K562 (cell line): ENCODE measurements at regions not wholly inside any gene's neighbourhood (a gene's known extent, or its start where the extent isn't known, plus 50 kb on each side); places are given as distances from the start of the nearest gene placed in this dataset.

ENCODE experiments used
- ATAC-seq: fragments of 200-7000 bp; cut with Tn5 transposase; 3 replicates; pipeline ENCODE4 v1.9.1; 2020; ENCODE audit warnings: moderate library complexity
- BruUV-seq: library from RNA; stranded (reverse); fragments of 400-500 nt; replicated peaks from 2 replicates; lab custom pipeline; 2021; lab: Mats Ljungman, UMichigan
- CTCF ChIA-PET: fragments of 300-600 bp; formaldehyde crosslinking; extraction: SDS; loops from one replicate; lab custom pipeline; 2021; ENCODE audit warnings: low intra/inter-chr PET ratio; lab: Yijun Ruan, JAX
- POLR2A ChIA-PET: fragments of 300-600, 350-650 bp; sonication (Branson Sonifier 250); formaldehyde crosslinking; extraction: SDS; loops from one replicate; lab custom pipeline; 2021; ENCODE audit warnings: antibody characterized with exemption, inconsistent platforms; lab: Yijun Ruan, JAX
- DNase-seq, 4 experiments: peaks; one replicate each; pipeline versions ENCODE4 v3.0.0 to v3.0.0-alpha.2; 2011 to 2018; ENCODE audit warnings: low spot score in 3 of 4, mixed read lengths in 3 of 4; ENCODE audit errors: extremely low read depth in 1 of 4
- FAIRE-seq: peaks from 2 replicates; lab custom pipeline; 2011; peaks lifted over from hg19 to GRCh38; lab: Jason Lieb, UNC
- H2AFZ ChIP-seq: 2 replicates; pipeline ENCODE4 v1.6.0; 2011; ENCODE audit warnings: low read depth, low read length, control low read depth, inconsistent platforms
- H3K27ac ChIP-seq: fragments of 200-600 bp; 3 replicates; pipeline ENCODE4 v1.8.0; 2011; ENCODE audit warnings: low read depth, mild to moderate bottlenecking, control low read depth, inconsistent platforms, low read length, moderate library complexity, mixed read lengths; ENCODE audit errors: extremely low read depth
- H3K27me3 ChIP-seq, 2 experiments: fragments of 300-600 bp in 1 of 2; 2 replicates in 1 of 2; 3 replicates in 1 of 2; pipeline versions ENCODE4 v1.6.0 to v1.8.0; 2011; ENCODE audit warnings: inconsistent platforms in 2 of 2, low read length in 2 of 2, mild to moderate bottlenecking in 1 of 2, mixed read lengths in 1 of 2, moderate library complexity in 1 of 2; ENCODE audit not compliant: control insufficient read depth in 2 of 2, insufficient read depth in 2 of 2
- H3K36me3 ChIP-seq: fragments of 300-600 bp; 3 replicates; pipeline ENCODE4 v1.8.0; 2011; ENCODE audit warnings: mild to moderate bottlenecking, low read length, inconsistent platforms; ENCODE audit not compliant: control insufficient read depth, insufficient read depth
- H3K4me1 ChIP-seq, 2 experiments: fragments of 200-600 bp in 1 of 2; replicated peaks in 1 of 2; 2 replicates in 1 of 2; 3 replicates in 1 of 2; pipeline versions ENCODE4 v1.5.1 to v1.8.0; 2011; ENCODE audit warnings: inconsistent platforms in 2 of 2, low read length in 2 of 2, mild to moderate bottlenecking in 1 of 2, mixed read lengths in 1 of 2, moderate library complexity in 1 of 2; ENCODE audit not compliant: control insufficient read depth in 2 of 2, insufficient read depth in 2 of 2
- H3K4me2 ChIP-seq: 2 replicates; pipeline ENCODE4 v1.6.1; 2011; ENCODE audit warnings: low read length, control low read depth, inconsistent platforms, mixed read lengths; ENCODE audit not compliant: insufficient read depth
- H3K4me3 ChIP-seq: fragments of 200-600 bp; sonication (generic), shearing (Covaris generic); 2 replicates; pipeline ENCODE4 v1.5.1; 2016; ENCODE audit warnings: control low read depth, inconsistent platforms
- H3K79me2 ChIP-seq: fragments of 200-600 bp; 3 replicates; pipeline ENCODE4 v1.8.0; 2011; ENCODE audit warnings: low read length, inconsistent platforms; ENCODE audit not compliant: control insufficient read depth, insufficient read depth
- H3K9ac ChIP-seq, 2 experiments: 2 replicates each; pipeline versions ENCODE4 v1.6.0 to v1.6.1; 2011; ENCODE audit warnings: low read depth in 2 of 2, low read length in 2 of 2, control low read depth in 1 of 2, inconsistent platforms in 1 of 2, mild to moderate bottlenecking in 1 of 2, mixed read lengths in 1 of 2; ENCODE audit not compliant: insufficient read depth in 1 of 2
- H3K9me1 ChIP-seq: one replicate; pipeline ENCODE4 v1.6.0; 2011; ENCODE audit warnings: inconsistent platforms, mild to moderate bottlenecking, low read length, moderate library complexity; ENCODE audit not compliant: control insufficient read depth, insufficient read depth
- H3K9me3 ChIP-seq: replicated peaks from 2 replicates; pipeline ENCODE4 v1.5.1; 2011; ENCODE audit warnings: low read depth, low read length, inconsistent platforms; ENCODE audit not compliant: control insufficient read depth, insufficient read depth
- H4K20me1 ChIP-seq: replicated peaks from 2 replicates; pipeline ENCODE4 v1.6.1; 2011; ENCODE audit warnings: low read length, inconsistent platforms, mixed read lengths; ENCODE audit not compliant: control insufficient read depth, insufficient read depth
- CSDE1 ChIP-seq, 2 experiments: fragments of 450-650 bp; IDR thresholded peaks; 2 replicates each; pipeline ENCODE4 v1.6.1; 2016; ENCODE audit warnings: mild to moderate bottlenecking in 1 of 2
- ELF2 ChIP-seq: fragments of 250-450 bp; sonication (Bioruptor Pico); IDR thresholded peaks from 2 replicates; pipeline ENCODE4 v1.5.0; 2021; ENCODE audit warnings: mild to moderate bottlenecking
- KDM1A ChIP-seq, 2 experiments: fragments of 450-650 bp; IDR thresholded peaks; 2 replicates each; pipeline ENCODE4 v1.6.1; 2016; ENCODE audit warnings: mild to moderate bottlenecking in 2 of 2
- NCOA1 ChIP-seq: fragments of 450-650 bp; IDR thresholded peaks from 2 replicates; pipeline ENCODE4 v1.6.1; 2016; ENCODE audit warnings: low read depth
- SRF ChIP-seq, 2 experiments: fragments of 250-450, 450-650 bp in 1 of 2; sonication (Bioruptor Pico) in 1 of 2; sonication (generic) in 1 of 2; formaldehyde crosslinking; IDR thresholded peaks; 2 replicates each; pipeline versions ENCODE4 v1.5.0 to v1.5.1; 2020 to 2022; ENCODE audit warnings: mild to moderate bottlenecking in 1 of 2, missing genetic modification reagents in 1 of 2
- ZFP36 ChIP-seq: fragments of 150-350 bp; IDR thresholded peaks from 2 replicates; pipeline ENCODE4 v1.6.1; 2018; ENCODE audit warnings: low read length, low read depth; ENCODE audit not compliant: partially characterized antibody
- ZNF232 ChIP-seq: sonication (generic); formaldehyde crosslinking; IDR thresholded peaks from 2 replicates; pipeline ENCODE4 v1.8.0; 2022; ENCODE audit warnings: mild to moderate bottlenecking, missing genetic modification reagents
- ZNF584 ChIP-seq: fragments of 200-800 bp; sonication (Bioruptor generic); IDR thresholded peaks from 2 replicates; pipeline ENCODE4 v1.6.1; 2016; ENCODE audit warnings: low read depth, mild to moderate bottlenecking, missing genetic modification characterization, missing compliant biosample characterization
- ZNF717 ChIP-seq: fragments of 250-450 bp; sonication (Bioruptor Pico); IDR thresholded peaks from 2 replicates; pipeline ENCODE4 v1.5.0; 2021
- WGBS: fragments of 100-300 bp; shearing (Covaris generic); methylation state at CpG from one replicate; pipeline ENCODE4 v1.1.6; 2016; ENCODE audit warnings: low coverage, mixed read lengths; ENCODE audit not compliant: insufficient coverage; ENCODE audit errors: missing lambda C conversion rate; 5-methylcytosine and 5-hydroxymethylcytosine counted together
- in situ Hi-C: fragments of 300-500 bp; cut with MboI; formaldehyde crosslinking; loops from 4 replicates; pipeline ENCODE4 v1.15.0; 2018; ENCODE audit warnings: inconsistent platforms, mixed read lengths
- intact Hi-C: fragments of 100-400 bp; cut with micrococcal nuclease; formaldehyde crosslinking; loops from 2 replicates; pipeline ENCODE4 v1.14.2; 2022
- TF ChIP-seq, protein P1 (sequence below): fragments of 450-650 bp; IDR thresholded peaks from 2 replicates; pipeline ENCODE4 v1.6.1; 2016; ENCODE audit warnings: low read depth
- TF ChIP-seq, protein P2 (sequence below): fragments of 250-450 bp; sonication (Bioruptor Pico); IDR thresholded peaks from 2 replicates; pipeline ENCODE4 v1.8.0; 2021; ENCODE audit warnings: moderate library complexity, mild to moderate bottlenecking, inconsistent platforms
- TF ChIP-seq, protein P3 (sequence below): sonication (generic); formaldehyde crosslinking; IDR thresholded peaks from 2 replicates; pipeline ENCODE4 v1.8.1; 2023; ENCODE audit warnings: mild to moderate bottlenecking, missing genetic modification reagents

DNA sequence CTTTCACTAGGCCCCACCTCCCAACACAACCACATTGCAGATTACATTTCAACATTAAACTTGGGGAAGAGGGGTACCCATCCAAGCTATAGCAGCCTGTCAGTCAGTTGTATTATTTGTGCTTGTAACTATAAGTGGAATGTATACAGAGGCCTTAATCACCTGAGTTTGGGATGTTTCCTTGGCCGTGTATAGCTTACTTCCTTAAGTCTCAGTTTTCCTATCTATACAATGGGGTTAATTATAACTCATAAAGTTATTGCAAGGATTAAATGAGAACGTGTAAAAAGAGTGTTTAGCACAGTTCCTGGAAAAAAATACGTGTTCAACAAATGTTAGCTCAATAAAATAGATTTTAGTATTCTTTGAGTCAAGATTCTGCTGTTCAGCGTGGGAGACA is 165.5 kb upstream of the FAM20A start:
- Histone ChIP-seq H3K4me1 (no peaks in the 10 kb centered on the region), H3K4me2 (no peak overlapping the region), H2AFZ (no peak overlapping the region), H3K9me3 (no peaks in the 10 kb centered on the region), H3K9ac (no peak overlapping the region), H3K27ac (no peak overlapping the region), H3K9me1 (no peaks in the 10 kb centered on the region), H3K4me3 (no peak overlapping the region), H3K36me3 (no peaks in the 10 kb centered on the region), H3K27me3 (no peaks in the 10 kb centered on the region; a peak in 1 of 5 replicates), H4K20me1 (no peaks in the 10 kb centered on the region), H3K79me2 (no peaks in the 10 kb centered on the region)
- CTCF ChIA-PET: no interaction called here
- no TSS peak for BruUV-seq
- FAIRE-seq: no peak
- POLR2A ChIA-PET: interaction anchor here (1.1 kb wide), 1 partner anchor 204 kb away, joined by 3 read pairs; no protein-coding TSS in a partner anchor
- in situ Hi-C loops (loop anchor here (25.0 kb wide), 3 partner anchors 504 to 804 kb away; no protein-coding TSS in a partner anchor), intact Hi-C loops (loop anchor here (10.0 kb wide), 1 partner anchor 502 kb away; no protein-coding TSS in a partner anchor)
- ATAC-seq: no peak
- DNase-seq: no peak
- WGBS: 25% methylated on average over 4 of the region's 4 CpGs
- TF ChIP-seq ZFP36 (no peak), ZNF717 (CRISPR knock-in tag) (no peak), CSDE1 (IDR thresholded peaks at IDR 0.05) (no peak), ZNF584 (no peak), KDM1A (IDR thresholded peaks at IDR 0.05) (peak in 1 of 2 experiments; percentile 35; a peak in 1 of 4 replicates), ELF2 (CRISPR knock-in tag) (no peak), ZNF232 (CRISPR knock-in tag) (no peak), NCOA1 (no peak), SRF (CRISPR knock-in tag; IDR thresholded peaks at IDR 0.05) (no peak)
- TF ChIP-seq, protein P1, sequence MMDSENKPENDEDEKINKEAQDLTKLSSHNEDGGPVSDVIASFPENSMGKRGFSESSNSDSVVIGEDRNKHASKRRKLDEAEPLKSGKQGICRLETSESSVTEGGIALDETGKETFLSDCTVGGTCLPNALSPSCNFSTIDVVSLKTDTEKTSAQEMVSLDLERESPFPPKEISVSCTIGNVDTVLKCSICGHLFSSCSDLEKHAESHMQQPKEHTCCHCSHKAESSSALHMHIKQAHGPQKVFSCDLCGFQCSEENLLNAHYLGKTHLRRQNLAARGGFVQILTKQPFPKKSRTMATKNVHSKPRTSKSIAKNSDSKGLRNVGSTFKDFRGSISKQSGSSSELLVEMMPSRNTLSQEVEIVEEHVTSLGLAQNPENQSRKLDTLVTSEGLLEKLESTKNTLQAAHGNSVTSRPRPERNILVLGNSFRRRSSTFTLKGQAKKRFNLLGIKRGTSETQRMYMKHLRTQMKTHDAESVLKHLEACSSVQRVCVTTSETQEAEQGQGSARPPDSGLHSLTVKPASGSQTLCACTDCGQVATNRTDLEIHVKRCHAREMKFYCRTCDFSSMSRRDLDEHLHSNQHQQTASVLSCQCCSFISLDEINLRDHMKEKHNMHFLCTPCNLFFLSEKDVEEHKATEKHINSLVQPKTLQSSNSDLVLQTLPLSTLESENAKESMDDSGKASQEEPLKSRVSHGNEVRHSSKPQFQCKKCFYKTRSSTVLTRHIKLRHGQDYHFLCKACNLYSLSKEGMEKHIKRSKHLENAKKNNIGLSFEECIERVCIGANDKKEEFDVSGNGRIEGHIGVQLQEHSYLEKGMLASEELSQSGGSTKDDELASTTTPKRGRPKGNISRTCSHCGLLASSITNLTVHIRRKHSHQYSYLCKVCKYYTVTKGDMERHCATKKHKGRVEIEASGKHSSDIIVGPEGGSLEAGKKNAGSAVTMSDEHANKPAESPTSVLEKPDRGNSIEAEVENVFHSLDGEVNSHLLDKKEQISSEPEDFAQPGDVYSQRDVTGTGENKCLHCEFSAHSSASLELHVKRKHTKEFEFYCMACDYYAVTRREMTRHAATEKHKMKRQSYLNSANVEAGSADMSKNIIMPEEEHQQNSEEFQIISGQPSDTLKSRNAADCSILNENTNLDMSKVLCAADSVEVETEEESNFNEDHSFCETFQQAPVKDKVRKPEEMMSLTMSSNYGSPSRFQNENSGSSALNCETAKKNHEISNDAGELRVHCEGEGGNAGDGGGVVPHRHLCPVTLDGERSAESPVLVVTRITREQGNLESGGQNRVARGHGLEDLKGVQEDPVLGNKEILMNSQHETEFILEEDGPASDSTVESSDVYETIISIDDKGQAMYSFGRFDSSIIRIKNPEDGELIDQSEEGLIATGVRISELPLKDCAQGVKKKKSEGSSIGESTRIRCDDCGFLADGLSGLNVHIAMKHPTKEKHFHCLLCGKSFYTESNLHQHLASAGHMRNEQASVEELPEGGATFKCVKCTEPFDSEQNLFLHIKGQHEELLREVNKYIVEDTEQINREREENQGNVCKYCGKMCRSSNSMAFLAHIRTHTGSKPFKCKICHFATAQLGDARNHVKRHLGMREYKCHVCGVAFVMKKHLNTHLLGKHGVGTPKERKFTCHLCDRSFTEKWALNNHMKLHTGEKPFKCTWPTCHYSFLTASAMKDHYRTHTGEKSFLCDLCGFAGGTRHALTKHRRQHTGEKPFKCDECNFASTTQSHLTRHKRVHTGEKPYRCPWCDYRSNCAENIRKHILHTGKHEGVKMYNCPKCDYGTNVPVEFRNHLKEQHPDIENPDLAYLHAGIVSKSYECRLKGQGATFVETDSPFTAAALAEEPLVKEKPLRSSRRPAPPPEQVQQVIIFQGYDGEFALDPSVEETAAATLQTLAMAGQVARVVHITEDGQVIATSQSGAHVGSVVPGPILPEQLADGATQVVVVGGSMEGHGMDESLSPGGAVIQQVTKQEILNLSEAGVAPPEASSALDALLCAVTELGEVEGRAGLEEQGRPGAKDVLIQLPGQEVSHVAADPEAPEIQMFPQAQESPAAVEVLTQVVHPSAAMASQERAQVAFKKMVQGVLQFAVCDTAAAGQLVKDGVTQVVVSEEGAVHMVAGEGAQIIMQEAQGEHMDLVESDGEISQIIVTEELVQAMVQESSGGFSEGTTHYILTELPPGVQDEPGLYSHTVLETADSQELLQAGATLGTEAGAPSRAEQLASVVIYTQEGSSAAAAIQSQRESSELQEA: no peak
- TF ChIP-seq, protein P2, sequence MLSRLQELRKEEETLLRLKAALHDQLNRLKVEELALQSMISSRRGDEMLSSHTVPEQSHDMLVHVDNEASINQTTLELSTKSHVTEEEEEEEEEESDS: no peak
- TF ChIP-seq, protein P3, sequence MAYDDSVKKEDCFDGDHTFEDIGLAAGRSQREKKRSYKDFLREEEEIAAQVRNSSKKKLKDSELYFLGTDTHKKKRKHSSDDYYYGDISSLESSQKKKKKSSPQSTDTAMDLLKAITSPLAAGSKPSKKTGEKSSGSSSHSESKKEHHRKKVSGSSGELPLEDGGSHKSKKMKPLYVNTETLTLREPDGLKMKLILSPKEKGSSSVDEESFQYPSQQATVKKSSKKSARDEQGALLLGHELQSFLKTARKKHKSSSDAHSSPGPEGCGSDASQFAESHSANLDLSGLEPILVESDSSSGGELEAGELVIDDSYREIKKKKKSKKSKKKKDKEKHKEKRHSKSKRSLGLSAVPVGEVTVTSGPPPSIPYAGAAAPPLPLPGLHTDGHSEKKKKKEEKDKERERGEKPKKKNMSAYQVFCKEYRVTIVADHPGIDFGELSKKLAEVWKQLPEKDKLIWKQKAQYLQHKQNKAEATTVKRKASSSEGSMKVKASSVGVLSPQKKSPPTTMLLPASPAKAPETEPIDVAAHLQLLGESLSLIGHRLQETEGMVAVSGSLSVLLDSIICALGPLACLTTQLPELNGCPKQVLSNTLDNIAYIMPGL (CRISPR knock-in tag): no peak
